H9 (cell line): ENCODE measurements at regions not wholly inside any gene's neighbourhood (a gene's known extent, or its start where the extent isn't known, plus 50 kb on each side); places are given as distances from the start of the nearest gene placed in this dataset.

Experiments used
- DNase-seq: peaks from one replicate; pipeline ENCODE4 v3.0.0-alpha.2; 2017
- H2AFZ ChIP-seq: one replicate; pipeline ENCODE4 v1.6.1; 2013; ENCODE audit warnings: mild to moderate bottlenecking, low read length, control low read depth, moderate library complexity
- H2AK5ac ChIP-seq: 2 replicates; pipeline ENCODE4 v1.6.1; 2013; ENCODE audit warnings: low read length, control low read depth, mixed read lengths; ENCODE audit not compliant: insufficient read length
- H2BK120ac ChIP-seq: one replicate; pipeline ENCODE4 v1.6.1; 2013; ENCODE audit warnings: low read depth, mild to moderate bottlenecking, low read length, control low read depth, inconsistent platforms; ENCODE audit not compliant: poor library complexity, severe bottlenecking
- H2BK12ac ChIP-seq: 2 replicates; pipeline ENCODE4 v1.6.1; 2013; ENCODE audit warnings: low read length, control low read depth, mixed read lengths, low read depth; ENCODE audit not compliant: insufficient read length
- H2BK15ac ChIP-seq: 2 replicates; pipeline ENCODE4 v1.6.1; 2013; ENCODE audit warnings: low read depth, low read length, control low read depth
- H2BK20ac ChIP-seq: one replicate; pipeline ENCODE4 v1.6.1; 2013; ENCODE audit warnings: low read depth, mild to moderate bottlenecking, low read length, control low read depth, inconsistent platforms; ENCODE audit not compliant: poor library complexity, severe bottlenecking
- H2BK5ac ChIP-seq: 2 replicates; pipeline ENCODE4 v1.6.1; 2013; ENCODE audit warnings: low read length, control low read depth, mixed read lengths; ENCODE audit not compliant: insufficient read length
- H3K14ac ChIP-seq: 2 replicates; pipeline ENCODE4 v1.6.1; 2013; ENCODE audit warnings: low read length, control low read depth; ENCODE audit not compliant: insufficient read depth
- H3K18ac ChIP-seq: 2 replicates; pipeline ENCODE4 v1.6.1; 2013; ENCODE audit warnings: low read depth, mild to moderate bottlenecking, mixed read lengths, low read length, control low read depth; ENCODE audit not compliant: insufficient read length
- H3K23ac ChIP-seq: 2 replicates; pipeline ENCODE4 v1.6.1; 2013; ENCODE audit warnings: low read length, control low read depth, mixed read lengths, low read depth; ENCODE audit not compliant: insufficient read length
- H3K23me2 ChIP-seq: 2 replicates; pipeline ENCODE4 v1.6.1; 2013; ENCODE audit warnings: low read depth, mild to moderate bottlenecking, mixed read lengths, low read length, control low read depth; ENCODE audit not compliant: insufficient read length, poor library complexity, severe bottlenecking
- H3K27ac ChIP-seq: 2 replicates; pipeline ENCODE4 v1.5.1; 2013; ENCODE audit warnings: low read length, control low read depth, mixed read lengths, low read depth; ENCODE audit not compliant: insufficient read length
- H3K27me3 ChIP-seq: 2 replicates; pipeline ENCODE4 v1.6.1; 2013; ENCODE audit warnings: low read length, control low read depth, inconsistent platforms; ENCODE audit not compliant: insufficient read depth
- H3K4ac ChIP-seq: 2 replicates; pipeline ENCODE4 v1.6.1; 2013; ENCODE audit warnings: low read depth, mild to moderate bottlenecking, control low read depth, inconsistent platforms, low read length, moderate library complexity
- H3K4me1 ChIP-seq: 2 replicates; pipeline ENCODE4 v1.6.1; 2013; ENCODE audit warnings: low read length, control low read depth, inconsistent platforms; ENCODE audit not compliant: insufficient read depth
- H3K4me2 ChIP-seq: 2 replicates; pipeline ENCODE4 v1.6.1; 2013; ENCODE audit warnings: low read length, control low read depth, mixed read lengths; ENCODE audit not compliant: insufficient read length, insufficient read depth
- H3K56ac ChIP-seq: 2 replicates; pipeline ENCODE4 v1.6.1; 2013; ENCODE audit warnings: low read depth, mild to moderate bottlenecking, mixed read lengths, low read length, control low read depth; ENCODE audit not compliant: insufficient read length
- H3K79me1 ChIP-seq: 2 replicates; pipeline ENCODE4 v1.6.1; 2013; ENCODE audit warnings: low read depth, mild to moderate bottlenecking, moderate library complexity, low read length, control low read depth, inconsistent platforms; ENCODE audit not compliant: insufficient read depth, poor library complexity, severe bottlenecking
- H3K79me2 ChIP-seq: 2 replicates; pipeline ENCODE4 v1.6.1; 2013; ENCODE audit warnings: low read length, control low read depth, inconsistent platforms; ENCODE audit not compliant: insufficient read depth
- H3K9ac ChIP-seq: 2 replicates; pipeline ENCODE4 v1.6.1; 2013; ENCODE audit warnings: low read length, control low read depth, mixed read lengths; ENCODE audit not compliant: insufficient read length; ENCODE audit errors: extremely low read depth
- H3K9me3 ChIP-seq: one replicate; pipeline ENCODE4 v1.6.1; 2013; ENCODE audit warnings: low read depth, low read length, inconsistent platforms; ENCODE audit not compliant: control insufficient read depth
- H3T11ph ChIP-seq: one replicate; pipeline ENCODE4 v1.6.1; 2013; ENCODE audit warnings: mild to moderate bottlenecking, low read length, control low read depth, inconsistent platforms
- H4K20me1 ChIP-seq: one replicate; pipeline ENCODE4 v1.6.1; 2013; ENCODE audit not compliant: control insufficient read depth, insufficient read length, insufficient read depth
- H4K5ac ChIP-seq: 2 replicates; pipeline ENCODE4 v1.6.1; 2013; ENCODE audit warnings: low read depth, mild to moderate bottlenecking, mixed read lengths, low read length, control low read depth; ENCODE audit not compliant: insufficient read length
- H4K8ac ChIP-seq: replicated peaks from 2 replicates; pipeline ENCODE4 v1.6.1; 2013; ENCODE audit warnings: low read length, control low read depth, mixed read lengths, low read depth; ENCODE audit not compliant: insufficient read length
- H4K91ac ChIP-seq: 2 replicates; pipeline ENCODE4 v1.6.1; 2013; ENCODE audit warnings: low read depth, mild to moderate bottlenecking, moderate library complexity, mixed read lengths, low read length, control low read depth; ENCODE audit not compliant: insufficient read length
- H3K27ac Mint-ChIP-seq, 3 experiments: 2 replicates in 2 of 3; 3 replicates in 1 of 3; pipeline ENCODE4 v1.8.0; 2020 to 2021; ENCODE audit warnings: mixed read lengths in 3 of 3, mild to moderate bottlenecking in 1 of 3, moderate library complexity in 1 of 3
- H3K27me3 Mint-ChIP-seq: 2 replicates; pipeline ENCODE4 v1.8.0; 2021; ENCODE audit warnings: low read depth, mild to moderate bottlenecking, moderate library complexity, mixed read lengths
- H3K36me3 Mint-ChIP-seq, 3 experiments: 2 replicates in 2 of 3; 3 replicates in 1 of 3; pipeline ENCODE4 v1.8.0; 2020 to 2021; ENCODE audit warnings: low read depth in 3 of 3, mixed read lengths in 3 of 3; ENCODE audit not compliant: insufficient read depth in 1 of 3
- H3K4me1 Mint-ChIP-seq, 2 experiments: 2 replicates each; pipeline ENCODE4 v1.8.0; 2020; ENCODE audit warnings: mixed read lengths in 2 of 2
- H3K4me3 Mint-ChIP-seq, 2 experiments: 2 replicates in 1 of 2; 3 replicates in 1 of 2; pipeline ENCODE4 v1.8.0; 2020 to 2021; ENCODE audit warnings: mild to moderate bottlenecking in 2 of 2, mixed read lengths in 2 of 2, moderate library complexity in 1 of 2
- H3K9me3 Mint-ChIP-seq, 2 experiments: 2 replicates in 1 of 2; 3 replicates in 1 of 2; pipeline ENCODE4 v1.8.0; 2020; ENCODE audit warnings: mild to moderate bottlenecking in 2 of 2, mixed read lengths in 2 of 2, moderate library complexity in 1 of 2
- CTCF ChIP-seq: fragments of 200-600 bp; sonication (generic); conservative IDR thresholded peaks from 3 replicates; pipeline ENCODE4 v1.8.0; 2021; ENCODE audit warnings: antibody characterized with exemption, mild to moderate bottlenecking
- WGBS: extraction: QIAGEN DNeasy Blood & Tissue Kit; methylation state at CpG from one replicate; pipeline ENCODE4 v1.1.7; 2013; ENCODE audit warnings: missing lambda C conversion rate, low lambda C conversion rate, mixed read lengths; ENCODE audit not compliant: insufficient read length; ENCODE audit errors: extremely low coverage; 5-methylcytosine and 5-hydroxymethylcytosine counted together

DNA sequence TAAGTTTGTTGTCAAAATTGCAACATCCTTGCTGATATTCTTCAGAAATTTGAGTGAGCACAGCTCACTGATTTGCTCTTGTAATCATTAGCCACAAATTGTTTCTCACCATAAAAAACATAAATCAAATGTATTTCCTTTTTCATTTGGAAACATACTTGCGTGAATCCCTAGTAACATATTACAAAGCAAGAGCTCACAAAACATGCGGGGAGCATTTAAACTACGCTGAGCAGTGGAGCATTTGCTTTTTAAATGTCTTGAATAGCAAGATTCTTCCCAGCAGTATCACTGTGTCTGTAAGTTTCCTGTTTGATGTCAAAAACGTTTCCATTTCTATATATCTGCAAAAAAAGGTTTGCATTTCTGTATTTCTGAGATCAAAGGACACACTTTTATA is 788.3 kb upstream of the SALL3 start:
- Mint-ChIP-seq H3K27ac (no peak overlapping the region), H3K27me3 (no peaks in the 10 kb centered on the region), H3K4me1 (peaks cover 3 to 7% of the 10 kb centered on the region in 2 experiments; a peak in 3 of 4 replicates), H3K36me3 (no peaks in the 10 kb centered on the region), H3K4me3 (no peak overlapping the region), H3K9me3 (peaks cover 0 to 5% of the 10 kb centered on the region in 2 experiments; a peak in 1 of 5 replicates)
- Histone ChIP-seq H3T11ph (no peak overlapping the region), H2AFZ (no peak overlapping the region), H2BK120ac (no peak overlapping the region), H4K91ac (no peak overlapping the region), H3K14ac (no peak overlapping the region), H3K9me3 (no peaks in the 10 kb centered on the region), H3K23ac (no peak overlapping the region), H3K9ac (no peak overlapping the region), H4K5ac (no peak overlapping the region), H4K8ac (no peak overlapping the region), H3K4ac (no peak overlapping the region), H3K27ac (no peak overlapping the region), H4K20me1 (no peaks in the 10 kb centered on the region), H3K79me1 (no peaks in the 10 kb centered on the region), H2AK5ac (no peak overlapping the region), H2BK5ac (no peak overlapping the region), H3K4me2 (no peak overlapping the region), H3K79me2 (no peaks in the 10 kb centered on the region), H3K18ac (no peak overlapping the region), H3K56ac (no peak overlapping the region), H3K4me1 (no peaks in the 10 kb centered on the region), H2BK15ac (no peak overlapping the region), H3K27me3 (no peaks in the 10 kb centered on the region), H2BK12ac (no peak overlapping the region), H2BK20ac (no peak overlapping the region), H3K23me2 (no peaks in the 10 kb centered on the region)
- TF ChIP-seq CTCF = no peak
- WGBS = no CpG with 5 or more reads among the region's 4 CpGs
- DNase-seq = no peak
